ENCODE measurements at regions not wholly inside any gene's neighbourhood (a gene's known extent, or its start where the extent isn't known, plus 50 kb on each side); places are given as distances from the start of the nearest gene placed in this dataset.

- TF ChIP-seq CTCF (IDR thresholded peaks at IDR 0.05) (no peak), POLR2A (IDR thresholded peaks at IDR 0.05) (no peak)
Measured at GRCh38 chr7:85688712-85689111, 501.9 kb upstream of the SEMA3D start.

Data from heart left ventricle (tissue), 13 donors.